ENCODE measurements at regions not wholly inside any gene's neighbourhood (a gene's known extent, or its start where the extent isn't known, plus 50 kb on each side); places are given as distances from the start of the nearest gene placed in this dataset.

DNA sequence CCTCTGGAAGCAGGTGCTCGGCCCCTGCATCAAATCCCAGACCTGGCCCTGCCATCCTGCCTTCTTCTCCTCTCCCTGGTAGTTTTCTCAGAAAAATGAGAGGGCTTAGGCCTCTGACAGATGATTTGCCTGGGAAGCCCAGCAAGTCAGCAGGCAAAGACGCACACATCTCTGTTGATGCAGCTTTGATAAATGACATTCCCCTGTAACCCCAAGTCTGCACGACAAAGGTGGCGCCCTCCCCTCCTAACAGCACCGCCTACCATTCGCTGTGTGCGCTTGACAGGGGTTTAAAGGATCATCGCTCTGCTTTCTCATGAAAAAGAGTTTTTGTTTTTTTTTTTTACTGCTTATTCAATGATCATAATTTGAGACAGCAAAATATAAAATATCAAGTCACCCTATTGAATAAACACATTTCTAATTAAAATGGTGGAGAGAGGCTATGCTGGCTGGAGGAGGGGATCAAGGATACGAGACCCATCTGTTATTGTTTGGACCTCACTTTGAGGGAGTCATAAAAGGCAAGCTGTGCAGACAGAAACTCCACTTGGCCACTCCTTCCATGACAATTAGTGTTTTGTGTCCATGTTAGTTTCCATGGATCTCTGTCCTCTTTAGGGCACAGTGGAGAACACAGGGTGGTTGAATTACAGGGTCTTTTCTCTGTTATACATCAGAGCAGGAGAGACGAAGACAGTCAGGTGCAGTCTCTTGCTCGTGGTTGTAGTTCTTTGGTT lies 126.1 kb downstream of the FGF9 start (continued):
- TF ChIP-seq KDM1A (IDR thresholded peaks at IDR 0.05; ENCODE audit: borderline replicate concordance, low read length) = no peak
